SK-N-DZ (cell line): ENCODE measurements at regions not wholly inside any gene's neighbourhood (a gene's known extent, or its start where the extent isn't known, plus 50 kb on each side); places are given as distances from the start of the nearest gene placed in this dataset.

ENCODE experiments used
- DNase-seq: peaks from one replicate; pipeline ENCODE4 v3.0.0-alpha.2; 2015; ENCODE audit warnings: low spot score

GRCh38 chr17:13230350-13231264 lies 212.8 kb upstream of the ELAC2 start:
- peak; percentile 44 for DNase-seq

GRCh38 chr17:13228225-13228624 lies 210.4 kb upstream of the ELAC2 start:
- DNase-seq = no peak

- no peak for DNase-seq
These were observed 205.1 kb upstream of the ELAC2 start for GRCh38 chr17:13222975-13223374.

- DNase-seq = no peak
These were observed 195.0 kb upstream of the ELAC2 start for GRCh38 chr17:13212860-13213259.

GRCh38 chr17:13209081-13209480 lies 191.3 kb upstream of the ELAC2 start:
- DNase-seq = no peak

- peak; percentile 95 for DNase-seq
These were observed 186.9 kb upstream of the ELAC2 start for GRCh38 chr17:13204607-13205237.

- no peak for DNase-seq
These were observed 185.0 kb upstream of the ELAC2 start for GRCh38 chr17:13202835-13203234.

- DNase-seq = no peak
These were observed 182.8 kb upstream of the ELAC2 start for GRCh38 chr17:13200671-13201070.

GRCh38 chr17:13199425-13199824 lies 181.6 kb upstream of the ELAC2 start:
- DNase-seq = no peak

- DNase-seq = no peak
These were observed 179.8 kb upstream of the ELAC2 start for GRCh38 chr17:13197586-13197985.

GRCh38 chr17:13194887-13195286 lies 177.1 kb upstream of the ELAC2 start:
- DNase-seq = no peak

GRCh38 chr17:13182854-13183253 lies 165.0 kb upstream of the ELAC2 start:
- DNase-seq = no peak

- no peak for DNase-seq
These were observed 164.6 kb upstream of the ELAC2 start for GRCh38 chr17:13182450-13182849.

- DNase-seq = no peak
These were observed 163.9 kb upstream of the ELAC2 start for GRCh38 chr17:13181683-13182082.

- DNase-seq = no peak
These were observed 158.6 kb upstream of the ELAC2 start for GRCh38 chr17:13176436-13176835.

GRCh38 chr17:13171790-13172189 lies 154.0 kb upstream of the ELAC2 start:
- no peak for DNase-seq

GRCh38 chr17:13162361-13162760 lies 144.5 kb upstream of the ELAC2 start:
- DNase-seq = no peak

- DNase-seq = no peak
These were observed 143.0 kb upstream of the ELAC2 start for GRCh38 chr17:13160790-13161189.

GRCh38 chr17:13160296-13160695 lies 142.5 kb upstream of the ELAC2 start:
- no peak for DNase-seq

GRCh38 chr17:13158494-13159240 lies 140.8 kb upstream of the ELAC2 start:
- DNase-seq = no peak

GRCh38 chr17:13157656-13158055 lies 139.8 kb upstream of the ELAC2 start:
- no peak for DNase-seq

GRCh38 chr17:13154930-13155329 lies 137.1 kb upstream of the ELAC2 start:
- no peak for DNase-seq
